AG10803 (cell line): ENCODE measurements at regions not wholly inside any gene's neighbourhood (a gene's known extent, or its start where the extent isn't known, plus 50 kb on each side); places are given as distances from the start of the nearest gene placed in this dataset.

Source experiments
- DNase-seq: peaks from one replicate; pipeline ENCODE4 v3.0.0; 2010; ENCODE audit warnings: low read depth
- H3K4me3 ChIP-seq: 2 replicates; pipeline ENCODE4 v1.5.1; 2011; ENCODE audit warnings: mild to moderate bottlenecking, low read length, control low read depth
- TF ChIP-seq, protein P1 (sequence below): conservative IDR thresholded peaks from 2 replicates; pipeline ENCODE4 v1.5.1; 2011; ENCODE audit warnings: mild to moderate bottlenecking, low read length, control low read depth, inconsistent platforms

DNA sequence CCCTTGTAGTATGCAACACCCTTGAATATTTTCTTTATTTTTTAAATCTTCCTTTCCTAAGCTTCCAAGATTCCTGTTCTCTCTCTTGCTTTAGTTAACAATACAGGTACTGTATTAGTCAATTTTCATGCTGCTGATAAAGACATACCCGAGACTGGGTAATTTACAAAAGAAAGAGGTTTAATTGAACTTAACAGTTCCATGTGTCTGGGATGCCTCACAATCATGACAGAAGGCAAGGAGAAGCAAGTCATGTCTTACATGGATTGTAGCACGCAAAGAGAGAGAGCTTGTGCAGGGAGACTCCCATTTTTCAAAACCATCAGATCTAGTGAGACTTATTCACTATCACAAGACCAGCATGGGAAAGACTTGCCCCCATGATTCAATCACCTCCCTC is 1024.3 kb downstream of the PCDH9 start:
- TF ChIP-seq, protein P1, sequence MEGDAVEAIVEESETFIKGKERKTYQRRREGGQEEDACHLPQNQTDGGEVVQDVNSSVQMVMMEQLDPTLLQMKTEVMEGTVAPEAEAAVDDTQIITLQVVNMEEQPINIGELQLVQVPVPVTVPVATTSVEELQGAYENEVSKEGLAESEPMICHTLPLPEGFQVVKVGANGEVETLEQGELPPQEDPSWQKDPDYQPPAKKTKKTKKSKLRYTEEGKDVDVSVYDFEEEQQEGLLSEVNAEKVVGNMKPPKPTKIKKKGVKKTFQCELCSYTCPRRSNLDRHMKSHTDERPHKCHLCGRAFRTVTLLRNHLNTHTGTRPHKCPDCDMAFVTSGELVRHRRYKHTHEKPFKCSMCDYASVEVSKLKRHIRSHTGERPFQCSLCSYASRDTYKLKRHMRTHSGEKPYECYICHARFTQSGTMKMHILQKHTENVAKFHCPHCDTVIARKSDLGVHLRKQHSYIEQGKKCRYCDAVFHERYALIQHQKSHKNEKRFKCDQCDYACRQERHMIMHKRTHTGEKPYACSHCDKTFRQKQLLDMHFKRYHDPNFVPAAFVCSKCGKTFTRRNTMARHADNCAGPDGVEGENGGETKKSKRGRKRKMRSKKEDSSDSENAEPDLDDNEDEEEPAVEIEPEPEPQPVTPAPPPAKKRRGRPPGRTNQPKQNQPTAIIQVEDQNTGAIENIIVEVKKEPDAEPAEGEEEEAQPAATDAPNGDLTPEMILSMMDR = no peak
- H3K4me3 ChIP-seq = no peak overlapping the region
- DNase-seq = no peak

DNA sequence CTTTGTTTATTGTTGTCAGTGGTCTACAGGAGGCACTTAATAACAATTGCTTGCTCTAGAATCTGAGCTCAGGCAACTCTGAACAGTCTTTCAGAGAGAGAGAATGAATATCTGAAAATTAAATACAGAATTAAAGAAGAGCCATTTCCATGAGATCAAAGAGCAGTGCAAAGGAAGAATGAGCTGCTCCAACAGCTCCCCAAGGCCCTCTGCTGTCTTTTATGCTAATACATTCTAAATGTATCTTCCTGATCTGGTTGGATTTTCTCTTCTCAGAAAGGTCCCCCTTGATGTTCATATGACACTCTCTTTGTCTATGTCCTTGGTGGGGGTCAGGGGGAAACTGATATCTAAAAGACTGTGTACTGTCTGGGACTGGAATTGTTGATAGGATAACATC is 1029.6 kb downstream of the PCDH9 start:
- TF ChIP-seq, protein P1 = no peak
- H3K4me3 ChIP-seq = no peak overlapping the region
- no peak for DNase-seq

DNA sequence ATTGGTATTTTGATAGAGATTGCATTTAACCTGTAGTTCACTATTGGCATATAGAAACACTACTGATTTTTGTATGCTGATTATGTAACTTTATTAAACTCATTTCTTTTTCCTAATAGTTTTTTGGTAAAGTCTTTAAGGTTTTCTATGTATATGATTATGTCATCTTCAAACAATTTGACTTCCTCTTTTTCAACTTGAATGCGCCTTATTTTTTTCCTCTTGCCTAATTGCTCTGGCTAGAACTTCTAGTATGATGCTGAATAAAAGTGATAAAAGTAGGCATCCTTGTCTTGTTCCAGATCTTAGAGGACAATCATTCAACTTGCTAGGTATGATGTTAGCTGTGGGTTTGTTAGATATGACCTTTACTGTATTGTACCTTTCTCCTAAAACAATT is 1034.9 kb downstream of the PCDH9 start:
- no peak for DNase-seq
- TF ChIP-seq, protein P1 = no peak
- H3K4me3 ChIP-seq = no peak overlapping the region

DNA sequence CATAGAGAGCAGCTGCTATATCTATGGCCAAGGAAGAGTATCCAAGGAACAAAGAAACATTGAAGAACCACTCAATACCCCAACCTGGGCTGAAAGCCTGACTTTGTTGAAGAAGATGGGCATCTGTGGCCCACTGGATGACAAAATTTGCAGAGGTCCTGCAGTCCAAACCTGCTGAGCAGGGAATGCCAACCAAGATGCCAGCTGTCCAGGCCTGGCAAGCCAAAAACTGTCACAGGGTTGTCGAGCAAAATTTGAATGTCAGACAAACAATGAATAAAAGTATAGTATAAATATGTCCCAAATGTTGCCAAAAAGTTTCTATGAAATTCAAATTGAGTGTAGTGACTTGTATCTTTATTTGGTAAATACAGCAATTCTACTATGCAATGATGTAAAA is 1040.2 kb downstream of the PCDH9 start:
- no peak for DNase-seq
- TF ChIP-seq, protein P1 = no peak
- no peak overlapping the region for H3K4me3 ChIP-seq

DNA sequence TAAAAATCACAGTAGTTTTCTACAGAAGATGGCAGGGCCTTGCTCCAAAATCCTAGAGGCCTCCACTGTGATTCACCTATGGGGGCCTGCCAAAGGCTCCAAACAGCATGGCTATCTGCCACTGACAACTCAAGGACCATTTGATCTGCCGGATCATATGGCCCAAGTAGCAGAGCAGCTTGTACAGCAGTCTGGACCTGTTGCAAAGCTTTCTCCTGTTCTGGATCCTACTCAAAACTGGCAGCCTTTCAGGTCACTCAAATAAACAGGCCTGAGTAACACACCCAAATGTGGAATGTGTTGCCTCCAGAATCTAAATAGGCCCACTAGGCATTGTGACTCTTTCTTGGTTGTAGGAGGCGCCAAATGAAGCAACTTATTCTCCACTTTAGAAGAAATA is 1049.3 kb downstream of the PCDH9 start:
- TF ChIP-seq, protein P1 = no peak
- no peak for DNase-seq
- no peak overlapping the region for H3K4me3 ChIP-seq

DNA sequence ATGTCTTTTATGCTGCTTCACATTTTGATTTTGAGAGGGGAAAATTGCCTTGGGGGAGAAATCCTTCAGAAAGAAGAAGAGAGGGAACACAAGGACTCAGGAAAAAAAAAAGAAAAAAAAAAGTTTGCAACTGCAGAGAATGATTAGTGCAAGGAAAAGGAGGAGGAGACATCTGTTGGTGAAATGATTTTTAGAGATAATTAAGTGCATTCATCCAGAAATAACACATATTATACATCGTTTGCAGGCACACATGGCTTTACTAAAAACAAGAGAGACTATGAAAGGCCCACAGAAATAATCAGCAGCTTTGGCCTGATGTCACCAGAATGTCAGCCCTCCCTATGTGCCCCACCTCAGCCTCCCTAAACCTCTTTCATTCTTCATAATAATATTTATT is 1058.2 kb downstream of the PCDH9 start:
- no peak for DNase-seq
- no peak overlapping the region for H3K4me3 ChIP-seq
- TF ChIP-seq, protein P1 = no peak

DNA sequence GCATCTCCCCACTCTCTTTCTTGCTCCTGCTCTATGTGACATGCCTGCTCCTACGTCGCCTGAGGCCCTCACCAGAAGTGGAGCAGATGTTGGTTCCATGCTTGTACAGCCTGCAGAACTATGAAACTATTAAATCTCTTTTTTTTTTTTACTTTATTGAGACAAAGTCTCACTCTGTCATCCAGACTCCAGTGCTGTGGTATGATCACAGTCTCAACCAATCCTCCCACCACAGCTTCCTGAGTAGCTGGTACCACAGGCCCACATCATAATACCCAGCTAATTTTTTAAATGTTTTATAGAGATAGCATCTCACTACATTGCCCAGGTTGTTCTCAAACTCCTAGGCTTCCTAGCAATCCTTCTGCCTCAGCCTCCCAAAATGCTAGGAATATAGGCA is 1067.7 kb downstream of the PCDH9 start:
- DNase-seq = no peak
- H3K4me3 ChIP-seq = no peak overlapping the region
- TF ChIP-seq, protein P1 = no peak
